GM12878 (cell line): ENCODE measurements at regions not wholly inside any gene's neighbourhood (a gene's known extent, or its start where the extent isn't known, plus 50 kb on each side); places are given as distances from the start of the nearest gene placed in this dataset.

Experiments used
- ATF3 ChIP-seq: IDR thresholded peaks from 2 replicates; pipeline ENCODE4 v1.6.1; 2011; ENCODE audit warnings: low read depth, mild to moderate bottlenecking, low read length, moderate library complexity, borderline replicate concordance; ENCODE audit errors: extremely low read depth
- BMI1 ChIP-seq: fragments of 450-650 bp; IDR thresholded peaks from 2 replicates; pipeline ENCODE4 v1.6.1; 2016; ENCODE audit warnings: mild to moderate bottlenecking, moderate library complexity, borderline replicate concordance
- CTCF ChIP-seq, 3 experiments: IDR thresholded peaks in 2 of 3; conservative IDR thresholded peaks in 1 of 3; 2 replicates each; pipeline ENCODE4 v1.5.1; 2011; ENCODE audit warnings: low read depth in 3 of 3, low read length in 3 of 3, mild to moderate bottlenecking in 3 of 3, control low read depth in 2 of 3, moderate library complexity in 2 of 3, inconsistent platforms in 1 of 3, mixed read lengths in 1 of 3; ENCODE audit not compliant: control insufficient read depth in 2 of 3, insufficient read depth in 1 of 3; ENCODE audit errors: extremely low read depth in 1 of 3
- GABPA ChIP-seq: IDR thresholded peaks from 2 replicates; pipeline ENCODE4 v1.6.1; 2014; ENCODE audit warnings: antibody characterized with exemption, low read depth, mild to moderate bottlenecking, inconsistent platforms
- MAX ChIP-seq: IDR thresholded peaks from 2 replicates; pipeline ENCODE4 v1.6.1; 2012; ENCODE audit warnings: low read depth, low read length, improper control_type of control experiment
- SREBF2 ChIP-seq: IDR thresholded peaks from 2 replicates; pipeline ENCODE4 v1.6.1; 2012; ENCODE audit warnings: mild to moderate bottlenecking, low read length

- TF ChIP-seq GABPA (no peak), CTCF (IDR thresholded peaks at IDR 0.05 in 2 of 3, conservative IDR thresholded peaks at IDR 0.05 in 1 of 3; ENCODE audit: control insufficient read depth in 2 of 3, extremely low read depth in 1 of 3, insufficient read depth in 1 of 3, low read depth in 3 of 3, low read length in 3 of 3) (no peak), SREBF2 (no peak), ATF3 (no peak), MAX (no peak), BMI1 (no peak)
Observed at GRCh38 chr20:5447188-5447587, 130.4 kb upstream of the PROKR2 start.
